ENCODE measurements at regions not wholly inside any gene's neighbourhood (a gene's known extent, or its start where the extent isn't known, plus 50 kb on each side); places are given as distances from the start of the nearest gene placed in this dataset.

GRCh38 chr6:22106451-22106850 is 190.4 kb downstream of the PRL start:
- Histone ChIP-seq H3K36me3 (replicated peaks in 1 of 2; ENCODE audit: control insufficient read depth in 1 of 2, insufficient read depth in 2 of 2, low read length in 1 of 2) (peaks cover 3 to 5% of the 10 kb centered on the region in 2 experiments), H3K9me3 (no peaks in the 10 kb centered on the region), H3K27me3 (ENCODE audit: insufficient read depth) (no peaks in the 10 kb centered on the region), H3K4me3 (ENCODE audit: low read depth in 2 of 2, low read length in 1 of 2) (no peak overlapping the region), H3K4me2 (no peak overlapping the region), H3K79me2 (ENCODE audit: insufficient read depth) (no peaks in the 10 kb centered on the region), H3F3A (replicated peaks; ENCODE audit: insufficient read depth) (no peaks in the 10 kb centered on the region), H3K4me1 (ENCODE audit: control insufficient read depth in 1 of 2, insufficient read depth in 2 of 2, low read depth in 1 of 2, low read length in 1 of 2) (peaks cover 0 to 3% of the 10 kb centered on the region in 2 experiments; a peak in 1 of 4 replicates), H4K20me1 (ENCODE audit: insufficient read depth) (no peaks in the 10 kb centered on the region), H3K27ac (ENCODE audit: low read depth in 2 of 2, low read length in 1 of 2) (no peak overlapping the region), H3K9ac (no peak overlapping the region), H3K9me2 (no peaks in the 10 kb centered on the region), H2AFZ (ENCODE audit: low read depth) (no peak overlapping the region)
- WGBS (ENCODE audit: low lambda C conversion rate): 89% methylated on average over 5 of the region's 5 CpGs
- no peak for TF ChIP-seq JUND (IDR thresholded peaks at IDR 0.05)
- TF ChIP-seq CHD2 (IDR thresholded peaks at IDR 0.05; ENCODE audit: low read length, partially characterized antibody): peak; percentile 37
- TF ChIP-seq REST (IDR thresholded peaks at IDR 0.05; ENCODE audit: low read depth, low read length): no peak
- 0 out of 2 replicates have a peak, but pooled peaks have one; percentile 5 for TF ChIP-seq RAD21 (IDR thresholded peaks at IDR 0.05; ENCODE audit: low read length)
- TF ChIP-seq EP300 (IDR thresholded peaks at IDR 0.05; ENCODE audit: borderline replicate concordance in 1 of 2, low read depth in 1 of 2, low read length in 1 of 2): peak in 1 of 2 experiments; percentile 81; a peak in 2 of 4 replicates
- 0 out of 2 replicates have a peak, but pooled peaks have one; percentile 29 for TF ChIP-seq GATA2 (CRISPR knock-in tag; IDR thresholded peaks at IDR 0.05)
- peak; percentile 31; the same call in 1 of the 2 replicates for TF ChIP-seq RCOR1 (IDR thresholded peaks at IDR 0.05; ENCODE audit: low read length)
- TF ChIP-seq TCF12 (IDR thresholded peaks at IDR 0.05): 0 out of 2 replicates have a peak, but pooled peaks have one; percentile 18
- CTCF ChIA-PET: interaction anchor here (0.7 kb wide), 1 partner anchor 16 kb away, joined by 3 read pairs; no protein-coding TSS in a partner anchor
- POLR2A ChIA-PET: no interaction called here
- peak; percentile 21 for DNase-seq

- Histone ChIP-seq H2AFZ (ENCODE audit: low read depth) (no peak overlapping the region), H3K36me3 (replicated peaks in 1 of 2; ENCODE audit: control insufficient read depth in 1 of 2, insufficient read depth in 2 of 2, low read length in 1 of 2) (peaks cover 3 to 5% of the 10 kb centered on the region in 2 experiments), H3K4me1 (ENCODE audit: control insufficient read depth in 1 of 2, insufficient read depth in 2 of 2, low read depth in 1 of 2, low read length in 1 of 2) (peaks cover 0 to 3% of the 10 kb centered on the region in 2 experiments; a peak in 1 of 4 replicates), H3K9ac (no peak overlapping the region), H3K79me2 (ENCODE audit: insufficient read depth) (no peaks in the 10 kb centered on the region), H3K9me3 (no peaks in the 10 kb centered on the region), H3K4me3 (ENCODE audit: low read depth in 2 of 2, low read length in 1 of 2) (no peak overlapping the region), H3K27me3 (ENCODE audit: insufficient read depth) (no peaks in the 10 kb centered on the region), H3K4me2 (no peak overlapping the region), H4K20me1 (ENCODE audit: insufficient read depth) (no peaks in the 10 kb centered on the region), H3F3A (replicated peaks; ENCODE audit: insufficient read depth) (no peaks in the 10 kb centered on the region), H3K27ac (ENCODE audit: low read depth in 2 of 2, low read length in 1 of 2) (no peak overlapping the region), H3K9me2 (no peaks in the 10 kb centered on the region)
- DNase-seq: no peak
- WGBS (ENCODE audit: low lambda C conversion rate): 93% methylated on average over 3 of the region's 3 CpGs
- ChIA-PET POLR2A (no interaction called here), CTCF (no interaction called here)
- TF ChIP-seq MEF2A (IDR thresholded peaks at IDR 0.05; ENCODE audit: borderline replicate concordance, low read depth) (no peak), RCOR1 (IDR thresholded peaks at IDR 0.05; ENCODE audit: low read length) (no peak), ELF1 (IDR thresholded peaks at IDR 0.05) (no peak), IRF3 (IDR thresholded peaks at IDR 0.05; ENCODE audit: low read depth, low read length) (no peak), SMC3 (IDR thresholded peaks at IDR 0.05; ENCODE audit: low read depth, low read length) (no peak), GABPA (IDR thresholded peaks at IDR 0.05; ENCODE audit: low read depth) (no peak), SIN3A (IDR thresholded peaks at IDR 0.05; ENCODE audit: borderline replicate concordance, low read depth, low read length) (no peak)
These were observed 189.9 kb downstream of the PRL start for GRCh38 chr6:22106961-22107360.
